Activated CD4-positive, alpha-beta T cell treated with anti-CD3 and anti-CD28 coated beads for 48 hours (primary cell): ENCODE measurements at regions not wholly inside any gene's neighbourhood (a gene's known extent, or its start where the extent isn't known, plus 50 kb on each side); places are given as distances from the start of the nearest gene placed in this dataset.
"Not testable (repeated sequence)": the region's sequence is repeated elsewhere in the genome, so short reads cannot be mapped to it uniquely, and the experiment has no call there.

Experiments
- DNase-seq: peaks from one replicate; pipeline ENCODE4 v3.0.0-alpha.2; 2020

GRCh38 chr10:3570131-3570729 lies 214.8 kb downstream of the KLF6 start:
- DNase-seq = no peak

- DNase-seq = no peak
Observed at GRCh38 chr10:3568983-3569382, 216.0 kb downstream of the KLF6 start.

- DNase-seq = no peak
Observed at GRCh38 chr10:3568392-3568791, 216.6 kb downstream of the KLF6 start.

GRCh38 chr10:3567291-3567963 lies 217.6 kb downstream of the KLF6 start:
- DNase-seq = no peak

- DNase-seq = no peak
Observed at GRCh38 chr10:3566627-3567026, 218.4 kb downstream of the KLF6 start.

GRCh38 chr10:3564346-3565002 lies 220.5 kb downstream of the KLF6 start:
- no peak for DNase-seq

GRCh38 chr10:3563298-3563697 lies 221.7 kb downstream of the KLF6 start:
- peak; percentile 70 for DNase-seq

- not testable (repeated sequence) for DNase-seq
Observed at GRCh38 chr10:3560628-3561027, 224.4 kb downstream of the KLF6 start.

- no peak for DNase-seq
Observed at GRCh38 chr10:3559527-3559926, 225.5 kb downstream of the KLF6 start.

- no peak for DNase-seq
Observed at GRCh38 chr10:3559011-3559410, 226.0 kb downstream of the KLF6 start.

- DNase-seq = not testable (repeated sequence)
Observed at GRCh38 chr10:3556191-3557017, 228.6 kb downstream of the KLF6 start.

- no peak for DNase-seq
Observed at GRCh38 chr10:3554121-3554522, 230.9 kb downstream of the KLF6 start.

GRCh38 chr10:3552281-3552680 lies 232.7 kb downstream of the KLF6 start:
- DNase-seq = no peak

- no peak for DNase-seq
Observed at GRCh38 chr10:3551761-3552160, 233.2 kb downstream of the KLF6 start.

GRCh38 chr10:3549118-3549517 lies 235.9 kb downstream of the KLF6 start:
- no peak for DNase-seq

- no peak for DNase-seq
Observed at GRCh38 chr10:3548702-3549101, 236.3 kb downstream of the KLF6 start.

- DNase-seq = no peak
Observed at GRCh38 chr10:3548076-3548475, 236.9 kb downstream of the KLF6 start.

GRCh38 chr10:3544561-3544960 lies 240.4 kb downstream of the KLF6 start:
- DNase-seq = no peak

- DNase-seq = no peak
Observed at GRCh38 chr10:3542185-3542611, 242.8 kb downstream of the KLF6 start.

GRCh38 chr10:3539696-3540383 lies 245.2 kb downstream of the KLF6 start:
- no peak for DNase-seq

- peak; percentile 41 for DNase-seq
Observed at GRCh38 chr10:3538656-3539531, 246.1 kb downstream of the KLF6 start.

- DNase-seq = no peak
Observed at GRCh38 chr10:3538291-3538655, 246.7 kb downstream of the KLF6 start.
